SIG-M5 (cell line): ENCODE measurements at regions not wholly inside any gene's neighbourhood (a gene's known extent, or its start where the extent isn't known, plus 50 kb on each side); places are given as distances from the start of the nearest gene placed in this dataset.
"Not testable (repeated sequence)": the region's sequence is repeated elsewhere in the genome, so short reads cannot be mapped to it uniquely, and the experiment has no call there.

ENCODE experiments used
- DNase-seq: peaks from one replicate; lab custom pipeline; 2025; lab: John Stamatoyannopoulos, UW

- DNase-seq, result no peak
These were observed 739.1 kb downstream of the ZPLD1 start for GRCh38 chr3:103173940-103174339.

DNA sequence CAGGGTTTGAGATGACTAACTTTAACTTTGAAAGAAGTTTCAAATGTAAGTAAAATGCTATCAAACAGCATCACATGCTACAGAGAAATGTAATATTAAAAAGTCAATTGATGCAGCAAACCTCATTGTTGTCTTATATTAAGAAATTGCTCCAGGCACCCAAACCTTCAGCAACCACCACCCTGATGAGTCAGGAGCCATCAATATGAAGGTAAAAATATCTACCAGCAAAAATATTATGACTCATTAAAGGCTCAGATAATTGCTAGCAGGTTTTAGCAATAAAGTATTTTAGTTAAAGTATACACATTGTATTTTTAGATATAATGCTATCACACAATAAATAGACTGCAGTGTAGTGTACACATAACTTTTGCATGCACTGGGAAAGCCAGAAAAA, 746.3 kb downstream of the ZPLD1 start:
- DNase-seq, result no peak

DNA sequence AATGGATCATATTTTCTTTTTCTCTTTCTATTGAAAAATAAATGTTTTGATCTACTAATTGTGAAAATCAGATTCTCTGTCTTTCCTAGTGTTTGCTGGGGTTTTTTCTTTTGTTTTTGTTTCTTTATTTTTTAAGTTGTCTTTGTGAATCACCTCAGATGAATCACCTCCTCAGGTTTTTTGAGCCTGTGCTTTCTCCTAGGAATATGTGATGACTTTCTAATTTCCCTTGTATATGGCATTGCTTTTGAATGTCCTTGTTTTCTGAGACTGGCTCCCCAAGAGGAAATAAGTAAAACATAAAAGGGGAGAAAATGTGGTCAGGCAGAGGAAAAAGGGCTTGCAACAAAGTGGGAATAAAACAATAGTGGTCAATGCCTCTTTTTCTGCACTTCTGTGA, 750.0 kb downstream of the ZPLD1 start:
- no peak for DNase-seq

DNA sequence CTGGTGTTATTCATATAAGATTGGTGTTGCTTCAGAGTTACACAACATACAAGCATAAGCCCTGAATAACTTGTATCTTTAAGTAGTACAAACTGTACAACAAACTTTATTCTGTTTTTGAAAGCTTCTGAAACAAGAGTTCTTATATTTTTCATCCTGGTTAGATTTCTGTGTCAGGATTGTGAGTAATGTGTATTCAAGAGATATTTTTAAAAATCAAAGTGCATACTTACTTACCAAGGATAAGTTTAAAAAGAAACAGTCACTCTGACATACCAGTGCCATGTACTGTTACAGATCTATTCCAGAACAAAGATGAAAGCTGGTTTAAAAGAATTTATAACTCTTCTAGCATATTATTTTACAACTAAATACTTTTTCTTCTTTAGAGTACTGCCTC, 755.1 kb downstream of the ZPLD1 start:
- DNase-seq, result no peak

- no peak for DNase-seq
These were observed 760.4 kb downstream of the ZPLD1 start for GRCh38 chr3:103195216-103195615.

GRCh38 chr3:103203441-103203840, 768.6 kb downstream of the ZPLD1 start:
- DNase-seq, result no peak

DNA sequence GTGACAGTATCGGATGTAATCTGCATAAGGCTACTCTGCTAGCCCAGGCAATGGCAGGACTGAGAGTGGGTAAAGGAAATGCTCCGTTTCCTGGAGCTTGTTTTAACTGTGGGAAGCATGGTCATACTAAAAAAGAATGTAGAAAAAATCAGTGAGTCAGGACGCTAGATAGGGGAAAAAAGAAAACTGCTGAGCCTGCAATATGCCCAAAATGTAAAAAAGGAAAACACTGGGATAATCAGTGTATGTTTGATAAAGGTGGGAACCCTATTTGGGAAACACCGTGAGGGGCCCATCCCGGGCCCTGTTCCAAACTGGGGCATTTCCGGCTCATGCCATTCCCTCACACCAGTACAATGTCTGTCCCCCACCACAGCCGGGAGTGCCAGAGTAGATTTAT, 775.8 kb downstream of the ZPLD1 start:
- DNase-seq, result no peak

GRCh38 chr3:103218146-103218545, 783.3 kb downstream of the ZPLD1 start:
- DNase-seq, result peak; percentile 13

- DNase-seq, result no peak
These were observed 784.0 kb downstream of the ZPLD1 start for GRCh38 chr3:103218793-103219192.

DNA sequence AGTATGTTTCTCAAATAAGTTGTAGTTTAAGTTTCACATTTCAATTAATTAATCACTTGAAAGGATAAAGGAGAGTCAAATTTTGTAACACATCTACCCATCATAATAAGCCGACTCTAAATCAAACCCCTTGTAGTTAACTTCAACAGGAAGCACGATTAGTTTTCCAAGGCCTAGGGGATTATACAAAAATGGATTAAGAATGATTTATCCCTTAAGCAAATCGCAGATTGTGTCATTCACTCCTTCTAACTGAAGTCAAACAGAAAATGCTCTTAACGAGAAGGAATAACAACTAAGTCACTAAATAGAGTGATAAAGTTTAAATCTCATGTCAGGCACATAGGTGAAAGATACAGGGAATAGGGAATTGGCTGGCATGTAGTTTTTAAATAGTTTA, 792.8 kb downstream of the ZPLD1 start:
- DNase-seq, result no peak

DNA sequence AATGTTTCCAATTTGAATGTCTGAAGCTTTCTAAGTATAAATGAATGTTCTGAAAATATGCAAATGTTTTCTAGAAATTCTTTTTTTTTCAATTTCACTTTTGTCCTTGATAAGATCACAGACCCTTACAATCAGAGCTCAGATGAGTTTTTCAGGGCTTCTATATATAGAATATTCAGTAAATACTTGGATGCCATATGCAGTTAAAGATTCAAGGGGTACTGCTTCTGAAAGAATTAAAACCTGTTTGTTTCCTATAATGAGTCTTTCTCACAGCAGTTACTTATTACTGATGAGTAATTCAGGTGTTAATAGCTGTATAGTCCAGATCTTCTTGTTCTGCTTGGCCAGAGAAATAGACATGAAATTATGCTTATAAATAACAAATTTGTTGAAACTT, 812.6 kb downstream of the ZPLD1 start:
- no peak for DNase-seq

GRCh38 chr3:103254827-103255226, 820.0 kb downstream of the ZPLD1 start:
- not testable (repeated sequence) for DNase-seq

GRCh38 chr3:103269287-103269686, 834.5 kb downstream of the ZPLD1 start:
- DNase-seq, result no peak

GRCh38 chr3:103271575-103271974, 836.8 kb downstream of the ZPLD1 start:
- DNase-seq, result no peak

DNA sequence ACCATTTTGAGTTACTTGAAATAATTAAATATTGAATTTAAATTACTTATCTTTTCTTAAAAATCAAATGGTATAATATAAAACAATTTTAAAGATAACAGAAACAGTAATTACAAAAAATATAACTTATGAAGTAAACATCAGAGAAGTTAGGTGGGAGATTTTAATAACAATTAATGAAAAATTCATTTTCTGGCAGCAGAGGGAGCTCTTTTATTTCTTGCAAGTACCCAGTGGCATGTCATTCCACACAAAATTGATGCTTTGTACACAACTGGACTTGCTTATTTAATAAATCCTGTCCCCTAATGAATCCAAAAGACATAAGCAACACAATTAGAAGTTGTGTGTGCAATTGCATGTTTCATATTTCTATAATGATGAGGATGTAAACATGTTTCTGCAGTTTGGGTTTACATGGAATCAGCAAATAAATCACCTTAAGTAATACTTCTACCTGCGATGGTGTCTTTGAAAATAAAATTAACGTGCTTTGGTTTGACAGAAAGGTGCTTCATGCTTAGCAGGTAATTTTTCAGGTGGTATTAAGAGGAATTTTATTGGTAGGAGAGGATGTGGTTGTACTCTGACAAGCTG, 861.3 kb downstream of the ZPLD1 start:
- no peak for DNase-seq

- DNase-seq, result not testable (repeated sequence)
These were observed 862.7 kb downstream of the ZPLD1 start for GRCh38 chr3:103297502-103297901.

DNA sequence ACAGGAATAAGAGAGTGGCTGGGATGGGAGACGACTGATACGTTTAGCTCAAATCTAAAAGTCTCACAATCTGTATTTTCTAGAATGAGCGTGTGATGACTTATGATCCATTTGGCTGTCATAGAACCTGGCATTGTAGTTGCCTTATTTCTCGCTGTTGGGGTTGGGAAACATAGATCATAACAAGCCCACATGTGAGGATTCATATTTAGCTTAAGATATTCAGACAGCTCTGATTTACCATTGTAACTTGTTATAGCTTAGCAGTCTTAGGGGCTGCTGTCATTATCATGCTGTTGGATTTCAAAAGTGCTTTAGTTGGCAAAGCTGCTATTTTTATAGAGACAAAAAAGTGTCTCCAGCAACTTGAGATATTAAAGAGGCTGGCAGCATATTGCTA, 871.3 kb downstream of the ZPLD1 start:
- DNase-seq, result no peak

- no peak for DNase-seq
These were observed 874.1 kb downstream of the ZPLD1 start for GRCh38 chr3:103308921-103309320.

- no peak for DNase-seq
These were observed 885.1 kb downstream of the ZPLD1 start for GRCh38 chr3:103319912-103320311.

DNA sequence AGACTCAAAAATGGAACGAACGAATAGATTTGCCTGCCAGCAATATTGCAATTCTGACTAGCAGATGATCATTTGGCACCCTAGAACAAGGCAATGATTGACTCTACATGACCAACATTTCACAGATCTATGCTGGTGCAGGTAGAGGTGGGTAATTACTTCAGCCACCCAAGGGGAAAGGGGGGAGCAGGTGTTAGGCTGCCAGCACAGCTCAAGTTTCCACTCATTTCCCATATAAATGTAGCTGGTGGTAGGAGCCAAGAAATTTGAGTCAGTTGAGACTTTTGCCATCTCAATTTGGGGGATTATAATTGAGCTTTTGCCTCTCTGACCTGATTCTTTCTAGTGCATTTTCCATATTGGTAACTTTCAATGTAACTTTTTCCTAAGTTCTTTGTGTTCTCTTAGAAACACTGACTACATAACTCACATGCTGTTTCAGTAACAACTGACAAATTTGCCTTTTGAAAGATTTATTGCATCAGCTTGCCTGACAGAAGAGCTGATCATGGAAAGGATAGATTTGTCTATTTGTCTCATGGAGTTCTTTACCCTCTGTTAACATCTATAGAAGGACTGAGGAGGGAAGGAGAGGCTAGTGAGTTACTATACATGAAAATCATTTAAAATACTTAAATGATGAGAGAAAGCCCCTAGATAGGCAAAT, 902.5 kb downstream of the ZPLD1 start:
- DNase-seq, result no peak

- DNase-seq, result no peak
These were observed 906.3 kb downstream of the ZPLD1 start for GRCh38 chr3:103341078-103341606.

GRCh38 chr3:103342205-103342731, 907.5 kb downstream of the ZPLD1 start:
- no peak for DNase-seq

- DNase-seq, result no peak
These were observed 914.9 kb downstream of the ZPLD1 start for GRCh38 chr3:103349760-103350159.

DNA sequence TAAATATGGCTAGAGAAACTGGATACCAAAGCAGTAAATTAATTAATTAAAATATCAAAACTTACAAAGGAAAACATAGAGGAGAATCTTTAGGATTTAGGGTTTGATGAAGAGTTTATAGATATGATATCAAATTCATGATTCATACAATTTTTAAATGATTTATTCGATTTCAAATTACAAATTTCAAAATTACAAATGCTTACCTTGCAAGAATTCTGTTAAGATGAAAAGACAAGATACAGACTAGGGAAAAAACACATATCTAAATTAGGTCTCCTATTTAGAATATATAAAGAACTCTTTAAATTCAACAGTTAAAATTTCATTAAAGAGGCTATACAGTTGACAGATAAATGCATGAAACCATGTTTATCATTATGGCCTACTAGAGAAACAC, 930.7 kb downstream of the ZPLD1 start:
- no peak for DNase-seq
